Smooth muscle cell (in vitro differentiated cells): ENCODE measurements at regions not wholly inside any gene's neighbourhood (a gene's known extent, or its start where the extent isn't known, plus 50 kb on each side); places are given as distances from the start of the nearest gene placed in this dataset.

Experiments used
- DNase-seq: peaks from one replicate; lab custom pipeline; 2025; ENCODE audit not compliant: unreplicated experiment; lab: John Stamatoyannopoulos, UW
- H2AFZ ChIP-seq: fragments of 200-600 bp; sonication (generic); 2 replicates; pipeline ENCODE4 v1.6.0; 2016; ENCODE audit warnings: antibody characterized with exemption, low read depth, mild to moderate bottlenecking
- H3F3A ChIP-seq: fragments of 200-600 bp; sonication (generic); 2 replicates; pipeline ENCODE4 v1.6.0; 2017; ENCODE audit warnings: antibody characterized with exemption, low read depth
- H3K27ac ChIP-seq: fragments of 200-600 bp; sonication (generic); 2 replicates; pipeline ENCODE4 v1.5.1; 2016; ENCODE audit warnings: low read depth, mild to moderate bottlenecking
- H3K27me3 ChIP-seq: fragments of 200-600 bp; sonication (generic); 2 replicates; pipeline ENCODE4 v1.6.1; 2016; ENCODE audit warnings: low read depth, mild to moderate bottlenecking
- H3K36me3 ChIP-seq: fragments of 200-600 bp; sonication (generic); 2 replicates; pipeline ENCODE4 v1.5.1; 2016; ENCODE audit warnings: low read depth
- H3K4me1 ChIP-seq: fragments of 200-600 bp; sonication (generic); 2 replicates; pipeline ENCODE4 v1.5.1; 2016; ENCODE audit warnings: low read depth
- H3K4me2 ChIP-seq: fragments of 200-600 bp; sonication (generic); 2 replicates; pipeline ENCODE4 v1.6.0; 2016; ENCODE audit warnings: mild to moderate bottlenecking
- H3K4me3 ChIP-seq: fragments of 200-600 bp; sonication (generic); 2 replicates; pipeline ENCODE4 v1.5.1; 2016; ENCODE audit warnings: mild to moderate bottlenecking
- H3K79me2 ChIP-seq: fragments of 200-600 bp; sonication (generic); 2 replicates; pipeline ENCODE4 v1.6.0; 2016; ENCODE audit warnings: low read depth, mild to moderate bottlenecking
- H3K9ac ChIP-seq: fragments of 200-600 bp; sonication (generic); 2 replicates; pipeline ENCODE4 v1.6.0; 2016; ENCODE audit warnings: low read depth
- H3K9me3 ChIP-seq: fragments of 200-600 bp; sonication (generic); replicated peaks from 2 replicates; pipeline ENCODE4 v1.5.1; 2016; ENCODE audit warnings: low read depth
- H4K20me1 ChIP-seq: fragments of 200-600 bp; sonication (generic); 2 replicates; pipeline ENCODE4 v1.6.0; 2016; ENCODE audit warnings: low read depth
- CTCF ChIP-seq: fragments of 200-600 bp; sonication (generic); IDR thresholded peaks from 2 replicates; pipeline ENCODE4 v1.5.1; 2017; ENCODE audit warnings: borderline replicate concordance, mild to moderate bottlenecking, antibody characterized with exemption; ENCODE audit not compliant: insufficient read depth, poor library complexity, severe bottlenecking
- WGBS: methylation state at CpG from one replicate; pipeline ENCODE4 v1.1.7; 2016; ENCODE audit warnings: low lambda C conversion rate; 5-methylcytosine and 5-hydroxymethylcytosine counted together

GRCh38 chr14:97731800-97732199 lies 934.6 kb downstream of the VRK1 start:
- H2AFZ ChIP-seq, result no peak overlapping the region
- no peaks in the 10 kb centered on the region for H3F3A ChIP-seq
- no peaks in the 10 kb centered on the region for H3K36me3 ChIP-seq
- no peak for DNase-seq
- 94% methylated on average over 2 of the region's 2 CpGs for WGBS
- H3K4me3 ChIP-seq, result no peak overlapping the region
- H3K27ac ChIP-seq, result no peak overlapping the region
- no peak overlapping the region for H3K9ac ChIP-seq
- H3K9me3 ChIP-seq, result no peaks in the 10 kb centered on the region
- H3K79me2 ChIP-seq, result no peaks in the 10 kb centered on the region
- no peaks in the 10 kb centered on the region for H4K20me1 ChIP-seq
- no peaks in the 10 kb centered on the region for H3K4me1 ChIP-seq
- no peaks in the 10 kb centered on the region for H3K27me3 ChIP-seq
- no peak overlapping the region for H3K4me2 ChIP-seq
- no peak for TF ChIP-seq CTCF

GRCh38 chr14:97747316-97747715 lies 950.1 kb downstream of the VRK1 start:
- H3K27me3 ChIP-seq, result no peaks in the 10 kb centered on the region

GRCh38 chr14:97748616-97749015 lies 951.4 kb downstream of the VRK1 start:
- Histone ChIP-seq H3K4me1 (no peaks in the 10 kb centered on the region), H3K36me3 (no peaks in the 10 kb centered on the region), H3K9me3 (no peaks in the 10 kb centered on the region), H3K27ac (no peak overlapping the region), H3K4me3 (no peak overlapping the region), H3K27me3 (no peaks in the 10 kb centered on the region), H3K4me2 (no peak overlapping the region), H3K79me2 (no peaks in the 10 kb centered on the region), H3K9ac (no peak overlapping the region), H2AFZ (no peak overlapping the region), H4K20me1 (no peaks in the 10 kb centered on the region), H3F3A (no peaks in the 10 kb centered on the region)
- no peak for DNase-seq
- WGBS, result 85% methylated on average over 5 of the region's 5 CpGs
- TF ChIP-seq CTCF, result no peak

More at GRCh38 chr14:97747316-97747715, 950.1 kb downstream of the VRK1 start:
- Histone ChIP-seq H3K9me3 (no peaks in the 10 kb centered on the region), H4K20me1 (no peaks in the 10 kb centered on the region), H3K4me2 (no peak overlapping the region), H3K9ac (no peak overlapping the region), H3K27ac (no peak overlapping the region), H3F3A (no peaks in the 10 kb centered on the region), H3K36me3 (no peaks in the 10 kb centered on the region), H3K79me2 (no peaks in the 10 kb centered on the region), H2AFZ (no peak overlapping the region), H3K4me3 (no peak overlapping the region), H3K4me1 (no peaks in the 10 kb centered on the region)
- DNase-seq, result no peak
- TF ChIP-seq CTCF, result no peak
- WGBS, result 62% methylated on average over 2 of the region's 2 CpGs

- H3K4me1 ChIP-seq, result peaks cover 6% of the 10 kb centered on the region
- H3K36me3 ChIP-seq, result no peaks in the 10 kb centered on the region
- no peak overlapping the region for H3K27ac ChIP-seq
- H3K79me2 ChIP-seq, result no peaks in the 10 kb centered on the region
- TF ChIP-seq CTCF, result no peak
- H2AFZ ChIP-seq, result no peak overlapping the region
- 50% methylated on average over 6 of the region's 6 CpGs for WGBS
- no peaks in the 10 kb centered on the region for H3F3A ChIP-seq
- H3K9ac ChIP-seq, result no peak overlapping the region
- DNase-seq, result no peak
- no peaks in the 10 kb centered on the region for H3K9me3 ChIP-seq
- no peak overlapping the region for H3K4me3 ChIP-seq
- no peaks in the 10 kb centered on the region for H4K20me1 ChIP-seq
- H3K4me2 ChIP-seq, result no peak overlapping the region
- no peaks in the 10 kb centered on the region for H3K27me3 ChIP-seq
These were observed 960.3 kb downstream of the VRK1 start for GRCh38 chr14:97757491-97757890.
